ENCODE measurements at regions not wholly inside any gene's neighbourhood (a gene's known extent, or its start where the extent isn't known, plus 50 kb on each side); places are given as distances from the start of the nearest gene placed in this dataset.

- Histone ChIP-seq H3K4me3 (ENCODE audit: low read depth, low read length) (no peak overlapping the region), H3K9me3 (no peaks in the 10 kb centered on the region), H3K36me3 (ENCODE audit: control insufficient read depth, insufficient read depth, low read length) (no peaks in the 10 kb centered on the region), H3K27me3 (replicated peaks; ENCODE audit: control insufficient read depth, insufficient read depth, low read length) (no peaks in the 10 kb centered on the region), H3K4me1 (no peaks in the 10 kb centered on the region)
- TF ChIP-seq CTCF (IDR thresholded peaks at IDR 0.05; ENCODE audit: insufficient read depth in 1 of 2, low read depth in 1 of 2, low read length in 1 of 2, severe bottlenecking in 1 of 2, unreplicated experiment in 1 of 2) = no peak
- Mint-ChIP-seq H3K4me3 (ENCODE audit: unreplicated experiment) (no peak overlapping the region), H3K4me1 (ENCODE audit: low read depth, unreplicated experiment) (no peaks in the 10 kb centered on the region), H3K9me3 (ENCODE audit: unreplicated experiment) (no peaks in the 10 kb centered on the region), H3K27me3 (ENCODE audit: insufficient read depth, unreplicated experiment) (peaks cover 7% of the 10 kb centered on the region), H3K36me3 (ENCODE audit: insufficient read depth, unreplicated experiment) (no peaks in the 10 kb centered on the region), H3K27ac (ENCODE audit: unreplicated experiment) (no peak overlapping the region)
- ChIA-PET CTCF (no interaction called here), POLR2A (no interaction called here)
- BruUV-seq (replicated peaks) = no TSS peak
- no peak for DNase-seq
- intact Hi-C loops (cut with micrococcal nuclease; ENCODE audit: unreplicated experiment) = no loop called here
These were observed 1103.6 kb downstream of the BCL11B start for GRCh38 chr14:98168211-98168985.

GRCh38 chr14:98169170-98169587 lies 1102.8 kb downstream of the BCL11B start:
- H3K9me3 ChIP-seq = no peaks in the 10 kb centered on the region
- no peaks in the 10 kb centered on the region for H3K4me1 Mint-ChIP-seq (ENCODE audit: low read depth, unreplicated experiment)
- no TSS peak for BruUV-seq (replicated peaks)
- no peak for DNase-seq
- H3K27me3 ChIP-seq (replicated peaks; ENCODE audit: control insufficient read depth, insufficient read depth, low read length) = no peaks in the 10 kb centered on the region
- H3K4me3 Mint-ChIP-seq (ENCODE audit: unreplicated experiment) = no peak overlapping the region
- H3K27ac Mint-ChIP-seq (ENCODE audit: unreplicated experiment) = no peak overlapping the region
- ChIA-PET POLR2A (no interaction called here), CTCF (no interaction called here)
- no peaks in the 10 kb centered on the region for H3K36me3 ChIP-seq (ENCODE audit: control insufficient read depth, insufficient read depth, low read length)
- no peak for TF ChIP-seq CTCF (IDR thresholded peaks at IDR 0.05; ENCODE audit: insufficient read depth in 1 of 2, low read depth in 1 of 2, low read length in 1 of 2, severe bottlenecking in 1 of 2, unreplicated experiment in 1 of 2)
- H3K9me3 Mint-ChIP-seq (ENCODE audit: unreplicated experiment) = no peaks in the 10 kb centered on the region
- H3K36me3 Mint-ChIP-seq (ENCODE audit: insufficient read depth, unreplicated experiment) = no peaks in the 10 kb centered on the region
- H3K4me1 ChIP-seq = no peaks in the 10 kb centered on the region
- peaks cover 5% of the 10 kb centered on the region for H3K27me3 Mint-ChIP-seq (ENCODE audit: insufficient read depth, unreplicated experiment)
- intact Hi-C loops (cut with micrococcal nuclease; ENCODE audit: unreplicated experiment) = no loop called here
- no peak overlapping the region for H3K4me3 ChIP-seq (ENCODE audit: low read depth, low read length)

GRCh38 chr14:98170575-98170974 lies 1101.4 kb downstream of the BCL11B start:
- Mint-ChIP-seq H3K4me1 (ENCODE audit: low read depth, unreplicated experiment) (no peaks in the 10 kb centered on the region), H3K27ac (ENCODE audit: unreplicated experiment) (no peak overlapping the region), H3K4me3 (ENCODE audit: unreplicated experiment) (no peak overlapping the region), H3K27me3 (ENCODE audit: insufficient read depth, unreplicated experiment) (peaks cover 6% of the 10 kb centered on the region), H3K36me3 (ENCODE audit: insufficient read depth, unreplicated experiment) (no peaks in the 10 kb centered on the region), H3K9me3 (ENCODE audit: unreplicated experiment) (no peaks in the 10 kb centered on the region)
- ChIA-PET POLR2A (no interaction called here), CTCF (no interaction called here)
- no peaks in the 10 kb centered on the region for H3K4me1 ChIP-seq
- H3K9me3 ChIP-seq = no peaks in the 10 kb centered on the region
- no peak for DNase-seq
- TF ChIP-seq CTCF (IDR thresholded peaks at IDR 0.05; ENCODE audit: insufficient read depth in 1 of 2, low read depth in 1 of 2, low read length in 1 of 2, severe bottlenecking in 1 of 2, unreplicated experiment in 1 of 2) = no peak
- no peaks in the 10 kb centered on the region for H3K36me3 ChIP-seq (ENCODE audit: control insufficient read depth, insufficient read depth, low read length)
- intact Hi-C loops (cut with micrococcal nuclease; ENCODE audit: unreplicated experiment) = no loop called here
- no peak overlapping the region for H3K4me3 ChIP-seq (ENCODE audit: low read depth, low read length)
- no peaks in the 10 kb centered on the region for H3K27me3 ChIP-seq (replicated peaks; ENCODE audit: control insufficient read depth, insufficient read depth, low read length)
- BruUV-seq (replicated peaks) = no TSS peak

Data from Caco-2 (cell line).